HepG2 (cell line): ENCODE measurements at regions not wholly inside any gene's neighbourhood (a gene's known extent, or its start where the extent isn't known, plus 50 kb on each side); places are given as distances from the start of the nearest gene placed in this dataset.

Experiments
- ATAC-seq: fragments of 200-7000 bp; cut with Tn5 transposase; 3 replicates; pipeline ENCODE4 v1.9.1; 2020; ENCODE audit warnings: mild to moderate bottlenecking, moderate library complexity
- BruUV-seq: library from RNA; stranded (reverse); fragments of 400-500 nt; replicated peaks from 2 replicates; lab custom pipeline; 2021; lab: Mats Ljungman, UMichigan
- CTCF ChIA-PET: fragments of 300-600 bp; formaldehyde crosslinking; extraction: SDS; loops from one replicate; lab custom pipeline; 2021; ENCODE audit warnings: low total read pairs, inconsistent platforms, low intra/inter-chr PET ratio; lab: Yijun Ruan, JAX
- POLR2A ChIA-PET: fragments of 350-600 bp; sonication (Branson Sonifier 250); formaldehyde crosslinking; loops from one replicate; lab custom pipeline; 2020; ENCODE audit warnings: antibody characterized with exemption, inconsistent platforms; lab: Yijun Ruan, JAX
- DNase-seq: peaks from one replicate; pipeline ENCODE4 v3.0.0-alpha.2; 2015; ENCODE audit warnings: low spot score
- FAIRE-seq: peaks from 3 replicates; lab custom pipeline; 2011; peaks lifted over from hg19 to GRCh38; lab: Jason Lieb, UNC
- H2AFZ ChIP-seq: one replicate; pipeline ENCODE4 v1.6.1; 2011; ENCODE audit warnings: low read length, inconsistent platforms
- H3K27ac ChIP-seq: fragments of 300-600 bp; 3 replicates; pipeline ENCODE4 v1.8.0; 2011; ENCODE audit warnings: mixed run types, mild to moderate bottlenecking, mixed read lengths, low read length, inconsistent platforms; ENCODE audit not compliant: insufficient read depth; ENCODE audit errors: extremely low read length
- H3K27me3 ChIP-seq, 2 experiments: fragments of 200-600 bp in 1 of 2; 2 replicates in 1 of 2; 3 replicates in 1 of 2; pipeline versions ENCODE4 v1.6.0 to v1.8.0; 2011; ENCODE audit warnings: low read length in 2 of 2, mild to moderate bottlenecking in 2 of 2, moderate library complexity in 2 of 2, inconsistent platforms in 1 of 2; ENCODE audit not compliant: insufficient read depth in 2 of 2, control insufficient read depth in 1 of 2
- H3K36me3 ChIP-seq, 2 experiments: fragments of 200-600 bp in 1 of 2; replicated peaks in 1 of 2; 2 replicates in 1 of 2; 3 replicates in 1 of 2; pipeline versions ENCODE4 v1.5.1 to v1.8.0; 2011; ENCODE audit warnings: low read length in 2 of 2, inconsistent platforms in 1 of 2; ENCODE audit not compliant: insufficient read depth in 2 of 2, control insufficient read depth in 1 of 2
- H3K4me1 ChIP-seq: 2 replicates; pipeline ENCODE4 v1.5.1; 2012; ENCODE audit warnings: low read length, inconsistent platforms; ENCODE audit not compliant: insufficient read depth
- H3K4me2 ChIP-seq: 2 replicates; pipeline ENCODE4 v1.6.0; 2011; ENCODE audit warnings: low read depth, low read length, inconsistent platforms
- H3K4me3 ChIP-seq, 3 experiments: fragments of 200-600 bp in 1 of 3; sonication (generic), shearing (Covaris generic) in 1 of 3; replicated peaks in 1 of 3; 2 replicates each; pipeline ENCODE4 v1.5.1; 2011 to 2016; ENCODE audit warnings: low read length in 3 of 3, inconsistent platforms in 2 of 3, low read depth in 2 of 3, mild to moderate bottlenecking in 2 of 3, control low read depth in 1 of 3, mixed read lengths in 1 of 3; ENCODE audit not compliant: insufficient read depth in 1 of 3
- H3K79me2 ChIP-seq: one replicate; pipeline ENCODE4 v1.6.1; 2011; ENCODE audit warnings: low read length, inconsistent platforms; ENCODE audit not compliant: insufficient read depth
- H3K9ac ChIP-seq: 2 replicates; pipeline ENCODE4 v1.6.0; 2011; ENCODE audit warnings: mild to moderate bottlenecking, low read depth, low read length, inconsistent platforms; ENCODE audit not compliant: insufficient read depth
- H3K9me3 ChIP-seq: 2 replicates; pipeline ENCODE4 v1.5.1; 2012; ENCODE audit warnings: mild to moderate bottlenecking, low read length
- H4K20me1 ChIP-seq: 2 replicates; pipeline ENCODE4 v1.6.0; 2011; ENCODE audit warnings: inconsistent platforms, mild to moderate bottlenecking, low read length, moderate library complexity; ENCODE audit not compliant: insufficient read depth
- ARID2 ChIP-seq: sonication (generic); formaldehyde crosslinking; IDR thresholded peaks from 2 replicates; pipeline ENCODE4 v1.8.1; 2022; ENCODE audit warnings: mild to moderate bottlenecking, missing genetic modification reagents, borderline replicate concordance
- WGBS: methylation state at CpG from one replicate; pipeline ENCODE4 v1.1.6; 2017; ENCODE audit warnings: low lambda C conversion rate; 5-methylcytosine and 5-hydroxymethylcytosine counted together
- in situ Hi-C: cut with HindIII; loops from 2 replicates; pipeline ENCODE4 v1.10.0; 2017; ENCODE audit warnings: low pct_unique_long_range_greater_than_20kb; ENCODE audit not compliant: extremely low pct_ligation_motif_present
- intact Hi-C: fragments of 100-400 bp; cut with micrococcal nuclease; formaldehyde crosslinking; loops from one replicate; pipeline ENCODE4 v1.10.0; 2022; ENCODE audit not compliant: unreplicated experiment
- TF ChIP-seq, protein P1 (sequence below): sonication (generic); formaldehyde crosslinking; IDR thresholded peaks from 2 replicates; pipeline ENCODE4 v1.8.0; 2023; ENCODE audit warnings: mild to moderate bottlenecking, missing genetic modification reagents

DNA sequence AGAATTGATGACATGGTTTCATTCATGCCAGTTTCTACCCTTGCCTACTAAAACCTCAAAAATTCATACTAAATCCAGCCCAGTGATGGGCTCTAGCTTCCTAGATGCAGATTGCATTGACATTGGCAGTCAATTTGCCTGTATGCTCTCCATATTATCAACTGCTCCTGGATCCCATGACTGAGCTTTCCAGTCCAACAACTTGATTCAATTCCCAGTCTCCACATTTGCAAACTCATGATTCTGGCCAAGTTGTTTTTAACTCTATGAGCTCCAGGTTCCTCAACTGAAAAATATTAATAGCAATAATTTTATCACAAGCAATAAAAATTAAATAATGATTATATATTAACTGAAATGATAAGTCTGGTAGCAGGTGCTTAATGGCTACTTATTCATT lies 51.0 kb upstream of the DSC1 start:
- Histone ChIP-seq H3K4me3 (no peak overlapping the region), H3K27me3 (no peaks in the 10 kb centered on the region; a peak in 1 of 5 replicates), H3K9ac (no peak overlapping the region), H3K4me1 (peaks cover 46% of the 10 kb centered on the region), H2AFZ (no peak overlapping the region), H3K36me3 (no peaks in the 10 kb centered on the region), H3K27ac (no peak overlapping the region), H4K20me1 (no peaks in the 10 kb centered on the region), H3K4me2 (no peak overlapping the region), H3K9me3 (0 out of 2 replicates have a peak, but pooled peaks cover 8% of the 10 kb centered on the region), H3K79me2 (no peaks in the 10 kb centered on the region)
- ATAC-seq (no peak), FAIRE-seq (no peak), DNase-seq (no peak)
- in situ Hi-C loops: no loop called here
- BruUV-seq: no TSS peak
- CTCF ChIA-PET: no interaction called here
- intact Hi-C loops: no loop called here
- POLR2A ChIA-PET: no interaction called here
- TF ChIP-seq, protein P1, sequence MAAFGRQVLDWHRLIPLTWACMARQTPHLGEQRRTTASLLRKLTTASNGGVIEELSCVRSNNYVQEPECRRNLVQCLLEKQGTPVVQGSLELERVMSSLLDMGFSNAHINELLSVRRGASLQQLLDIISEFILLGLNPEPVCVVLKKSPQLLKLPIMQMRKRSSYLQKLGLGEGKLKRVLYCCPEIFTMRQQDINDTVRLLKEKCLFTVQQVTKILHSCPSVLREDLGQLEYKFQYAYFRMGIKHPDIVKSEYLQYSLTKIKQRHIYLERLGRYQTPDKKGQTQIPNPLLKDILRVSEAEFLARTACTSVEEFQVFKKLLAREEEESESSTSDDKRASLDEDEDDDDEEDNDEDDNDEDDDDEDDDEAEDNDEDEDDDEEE (CRISPR knock-in tag): no peak

GRCh38 chr18:31217038-31217849 lies 54.6 kb upstream of the DSC1 start:
- no peak overlapping the region for H3K4me3 ChIP-seq

More at GRCh38 chr18:31217038-31217849, 54.6 kb upstream of the DSC1 start:
- BruUV-seq: no TSS peak
- no peak for DNase-seq
- Histone ChIP-seq H3K27me3 (no peaks in the 10 kb centered on the region; a peak in 1 of 5 replicates), H4K20me1 (no peaks in the 10 kb centered on the region), H3K9ac (no peak overlapping the region), H3K79me2 (no peaks in the 10 kb centered on the region), H3K4me1 (peaks cover 33% of the 10 kb centered on the region)
- WGBS: 57% methylated on average over 10 of the region's 12 CpGs
- intact Hi-C loops: no loop called here
- no peak for TF ChIP-seq ARID2 (CRISPR knock-in tag)
- TF ChIP-seq, all 625 proteins: peak for 0
- Histone ChIP-seq H3K27ac (no peak overlapping the region), H2AFZ (no peak overlapping the region), H3K36me3 (no peaks in the 10 kb centered on the region), H3K4me2 (peak overlapping the region; percentile 20; the same call in 1 of the 2 replicates), H3K9me3 (0 out of 2 replicates have a peak, but pooled peaks cover 8% of the 10 kb centered on the region)
- FAIRE-seq (no peak), ATAC-seq (no peak)
- ChIA-PET POLR2A (no interaction called here), CTCF (no interaction called here)
- in situ Hi-C loops: no loop called here
